Mesenteric fat pad (tissue), 1 donor: ENCODE measurements at regions not wholly inside any gene's neighbourhood (a gene's known extent, or its start where the extent isn't known, plus 50 kb on each side); places are given as distances from the start of the nearest gene placed in this dataset.

Source experiments
- DNase-seq: peaks from one replicate; pipeline ENCODE4 v3.0.0-alpha.2; 2020; ENCODE audit warnings: low spot score
- donor health status: DM: yes; HTN: yes; CAD: no.

- no peak for DNase-seq
Observed at GRCh38 chr2:217657252-217657651, 345.5 kb downstream of the TNS1 start.

- DNase-seq, result no peak
Observed at GRCh38 chr2:217656316-217656715, 346.5 kb downstream of the TNS1 start.

GRCh38 chr2:217655651-217656050 lies 347.1 kb downstream of the TNS1 start:
- no peak for DNase-seq

GRCh38 chr2:217654168-217654567 lies 348.6 kb downstream of the TNS1 start:
- no peak for DNase-seq

GRCh38 chr2:217652761-217653639 lies 349.8 kb downstream of the TNS1 start:
- no peak for DNase-seq

GRCh38 chr2:217650716-217651360 lies 352.0 kb downstream of the TNS1 start:
- no peak for DNase-seq

GRCh38 chr2:217650229-217650628 lies 352.6 kb downstream of the TNS1 start:
- DNase-seq, result no peak

GRCh38 chr2:217647925-217648324 lies 354.9 kb downstream of the TNS1 start:
- DNase-seq, result no peak

- no peak for DNase-seq
Observed at GRCh38 chr2:217647226-217647625, 355.6 kb downstream of the TNS1 start.

- DNase-seq, result no peak
Observed at GRCh38 chr2:217645896-217646295, 356.9 kb downstream of the TNS1 start.

- DNase-seq, result no peak
Observed at GRCh38 chr2:217643789-217644301, 358.9 kb downstream of the TNS1 start.

GRCh38 chr2:217642944-217643343 lies 359.9 kb downstream of the TNS1 start:
- DNase-seq, result no peak

GRCh38 chr2:217641960-217642359 lies 360.8 kb downstream of the TNS1 start:
- DNase-seq, result no peak

GRCh38 chr2:217639481-217639880 lies 363.3 kb downstream of the TNS1 start:
- DNase-seq, result no peak

- DNase-seq, result no peak
Observed at GRCh38 chr2:217638533-217638932, 364.3 kb downstream of the TNS1 start.

GRCh38 chr2:217638031-217638430 lies 364.8 kb downstream of the TNS1 start:
- no peak for DNase-seq

GRCh38 chr2:217636991-217637561 lies 365.7 kb downstream of the TNS1 start:
- no peak for DNase-seq

- no peak for DNase-seq
Observed at GRCh38 chr2:217636578-217636977, 366.2 kb downstream of the TNS1 start.

- no peak for DNase-seq
Observed at GRCh38 chr2:217634871-217635270, 367.9 kb downstream of the TNS1 start.

GRCh38 chr2:217632043-217632442 lies 370.8 kb downstream of the TNS1 start:
- no peak for DNase-seq

- no peak for DNase-seq
Observed at GRCh38 chr2:217631115-217631514, 371.7 kb downstream of the TNS1 start.

GRCh38 chr2:217629347-217629746 lies 373.4 kb downstream of the TNS1 start:
- no peak for DNase-seq
